DMS53 treated with DMSO at 0.1 percent for 48 hours (cell line): ENCODE measurements at regions not wholly inside any gene's neighbourhood (a gene's known extent, or its start where the extent isn't known, plus 50 kb on each side); places are given as distances from the start of the nearest gene placed in this dataset.
"Not testable (repeated sequence)": the region's sequence is repeated elsewhere in the genome, so short reads cannot be mapped to it uniquely, and the experiment has no call there.

ENCODE experiments used
- DNase-seq: peaks from one replicate; lab custom pipeline; 2025; ENCODE audit not compliant: unreplicated experiment; lab: John Stamatoyannopoulos, UW

GRCh38 chr2:13968811-13969210, 663.7 kb upstream of the LRATD1 start:
- DNase-seq = no peak

GRCh38 chr2:13986119-13986720, 646.3 kb upstream of the LRATD1 start:
- no peak for DNase-seq

- DNase-seq = no peak
Measured at GRCh38 chr2:13996527-13996926, 636.0 kb upstream of the LRATD1 start.

- DNase-seq = no peak
Measured at GRCh38 chr2:14011190-14011589, 621.3 kb upstream of the LRATD1 start.

GRCh38 chr2:14015113-14015630, 617.3 kb upstream of the LRATD1 start:
- no peak for DNase-seq

- DNase-seq = no peak
Measured at GRCh38 chr2:14016289-14016955, 616.1 kb upstream of the LRATD1 start.

- DNase-seq = no peak
Measured at GRCh38 chr2:14018620-14019019, 613.9 kb upstream of the LRATD1 start.

DNA sequence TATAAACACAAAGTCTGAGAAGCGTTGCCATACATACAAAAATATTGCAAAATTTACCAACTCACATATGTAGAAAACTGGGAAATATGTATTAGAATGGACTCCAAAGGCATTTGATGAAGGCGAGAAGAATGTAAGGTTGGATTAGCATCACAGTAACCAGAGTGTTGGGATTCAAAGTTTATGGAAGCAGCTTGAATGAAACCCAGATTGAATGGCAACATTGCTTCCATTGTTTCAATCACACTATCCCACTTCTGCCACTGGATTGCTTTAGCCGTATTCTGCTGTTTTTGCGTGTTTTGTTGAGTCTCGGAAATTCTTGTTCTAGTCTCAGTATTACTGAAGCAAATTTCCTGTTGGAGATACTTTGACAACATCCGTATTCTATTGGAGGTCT, 609.0 kb upstream of the LRATD1 start:
- DNase-seq = no peak

- no peak for DNase-seq
Measured at GRCh38 chr2:14039134-14039533, 593.4 kb upstream of the LRATD1 start.

GRCh38 chr2:14047491-14047890, 585.0 kb upstream of the LRATD1 start:
- no peak for DNase-seq

DNA sequence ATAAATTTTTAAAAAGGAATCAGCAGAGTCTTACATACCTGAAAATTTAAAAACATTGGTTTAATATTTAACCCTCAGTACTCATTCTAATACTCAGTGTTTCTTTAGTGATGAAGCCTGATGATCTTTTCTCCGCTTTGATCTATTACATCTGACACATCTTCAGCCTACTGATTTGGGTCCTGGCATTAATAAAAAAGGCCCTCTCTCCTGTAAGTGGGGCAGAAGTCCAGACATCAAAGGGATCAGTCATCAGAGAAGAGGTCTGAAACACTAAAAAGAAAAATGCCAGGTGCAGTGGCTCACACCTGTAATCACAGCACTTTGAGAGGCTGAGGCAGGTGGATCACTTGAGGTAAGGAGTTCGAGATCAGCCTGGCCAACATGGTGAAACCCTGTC, 581.1 kb upstream of the LRATD1 start:
- peak; percentile 42 for DNase-seq

DNA sequence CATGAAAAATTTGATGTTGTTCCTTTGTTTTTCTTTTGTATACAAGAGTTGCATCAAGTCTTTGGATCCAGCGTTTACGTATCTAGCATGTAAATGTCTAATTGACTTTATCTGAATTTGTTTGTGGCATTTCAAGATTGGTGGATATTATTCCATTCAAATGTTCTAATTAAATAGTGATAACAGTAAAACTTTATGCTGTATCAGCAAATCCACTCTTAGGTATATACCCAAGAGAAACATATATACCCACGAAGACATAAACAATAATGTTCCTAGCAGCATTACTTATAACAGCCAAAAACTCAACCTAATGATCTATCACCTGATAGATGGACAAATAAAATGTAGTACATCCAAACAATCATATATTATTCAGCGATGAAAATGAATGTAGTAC, 579.4 kb upstream of the LRATD1 start:
- no peak for DNase-seq

GRCh38 chr2:14064346-14064745, 568.2 kb upstream of the LRATD1 start:
- no peak for DNase-seq

- no peak for DNase-seq
Measured at GRCh38 chr2:14072338-14072737, 560.2 kb upstream of the LRATD1 start.

GRCh38 chr2:14074691-14075090, 557.8 kb upstream of the LRATD1 start:
- DNase-seq = no peak

- DNase-seq = no peak
Measured at GRCh38 chr2:14079576-14079975, 552.9 kb upstream of the LRATD1 start.

GRCh38 chr2:14081521-14081920, 551.0 kb upstream of the LRATD1 start:
- DNase-seq = no peak

GRCh38 chr2:14082640-14083039, 549.9 kb upstream of the LRATD1 start:
- DNase-seq = no peak

GRCh38 chr2:14094592-14094991, 537.9 kb upstream of the LRATD1 start:
- no peak for DNase-seq

DNA sequence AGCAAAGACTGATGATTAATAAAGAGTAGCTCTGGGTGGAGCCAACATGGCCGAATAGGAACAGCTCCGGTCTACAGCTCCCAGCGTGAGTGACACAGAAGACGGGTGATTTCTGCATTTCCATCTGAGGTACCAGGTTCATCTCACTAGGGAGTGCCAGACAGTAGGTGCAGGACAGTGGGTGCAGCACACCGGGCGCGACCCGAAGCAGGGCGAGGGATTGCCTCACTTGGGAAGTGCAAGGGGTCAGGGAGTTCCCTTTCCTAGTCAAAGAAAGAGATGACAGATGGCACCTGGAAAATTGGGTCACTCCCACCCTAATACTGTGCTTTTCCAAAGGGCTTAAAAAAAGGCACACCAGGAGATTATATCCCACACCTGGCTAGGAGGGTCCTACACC, 533.4 kb upstream of the LRATD1 start:
- not testable (repeated sequence) for DNase-seq

DNA sequence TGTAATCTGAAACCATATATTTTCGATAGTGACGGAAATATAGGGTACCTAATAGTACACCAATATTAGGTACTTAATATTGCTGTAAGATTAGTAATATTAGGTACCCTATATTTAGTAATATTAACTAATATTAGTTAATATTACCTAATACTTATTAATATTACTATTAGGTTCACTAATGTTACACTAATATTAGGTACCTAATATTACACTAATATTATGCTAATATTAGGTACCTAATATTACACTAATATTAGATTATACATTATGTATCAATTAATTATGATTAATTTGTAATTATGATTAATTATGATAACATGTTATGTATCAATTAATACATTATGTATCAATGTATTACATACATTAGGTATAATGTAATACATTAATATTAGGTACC, 518.2 kb upstream of the LRATD1 start:
- no peak for DNase-seq

DNA sequence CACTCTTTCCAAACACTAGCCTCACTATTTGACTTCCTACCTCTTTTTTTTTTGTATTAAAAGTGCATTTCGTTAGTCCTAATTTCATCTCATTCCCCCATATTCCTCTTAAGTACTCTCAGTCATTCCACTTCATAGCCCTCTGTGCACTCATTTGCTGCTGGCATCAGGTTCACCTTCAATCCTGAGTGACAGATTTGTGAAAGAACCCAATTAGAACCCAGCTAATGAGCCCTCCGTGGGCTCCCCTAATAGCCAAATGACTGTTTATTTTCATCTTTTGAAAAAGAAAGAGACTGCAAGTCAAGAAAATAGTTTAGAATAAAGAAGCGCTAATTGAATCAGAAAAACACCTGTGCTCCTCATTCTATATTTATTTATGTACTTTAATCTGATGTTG, 512.1 kb upstream of the LRATD1 start:
- DNase-seq = no peak
